Psoas muscle (tissue), 7 donors: ENCODE measurements at regions not wholly inside any gene's neighbourhood (a gene's known extent, or its start where the extent isn't known, plus 50 kb on each side); places are given as distances from the start of the nearest gene placed in this dataset.
"Not testable (repeated sequence)": the region's sequence is repeated elsewhere in the genome, so short reads cannot be mapped to it uniquely, and the experiment has no call there.

ENCODE experiments used
- ATAC-seq, 4 donors: fragments of 200-7000 bp; cut with Tn5 transposase; one replicate each; pipeline ENCODE4 v1.9.1; 2020; ENCODE audit warnings: moderate library complexity in 3 of 4, mild to moderate bottlenecking in 2 of 4
- DNase-seq, 2 donors: peaks; one replicate each; pipeline ENCODE4 v3.0.0-alpha.2; 2020
- H3K27ac ChIP-seq: fragments of 200-600 bp; one replicate; pipeline ENCODE4 v1.8.0; 2022
- H3K27me3 ChIP-seq, 3 donors: fragments of 200-600 bp in 1 of 3; one replicate each; pipeline versions ENCODE4 v1.6.1 to v1.8.0; 2013 to 2022; ENCODE audit warnings: low read length in 2 of 3, mild to moderate bottlenecking in 2 of 3, moderate library complexity in 1 of 3; ENCODE audit not compliant: insufficient read depth in 3 of 3
- H3K36me3 ChIP-seq, 2 donors: fragments of 200-600 bp in 1 of 2; one replicate each; pipeline versions ENCODE4 v1.6.1 to v1.8.0; 2013 to 2022; ENCODE audit warnings: low read depth in 1 of 2, mild to moderate bottlenecking in 1 of 2, moderate library complexity in 1 of 2; ENCODE audit not compliant: insufficient read depth in 1 of 2
- H3K4me1 ChIP-seq: fragments of 200-600 bp; one replicate; pipeline ENCODE4 v1.8.0; 2022
- H3K4me3 ChIP-seq: fragments of 200-600 bp; one replicate; pipeline ENCODE4 v1.8.0; 2022; ENCODE audit warnings: mild to moderate bottlenecking
- H3K9me3 ChIP-seq: fragments of 200-600 bp; one replicate; pipeline ENCODE4 v1.8.0; 2022
- CTCF ChIP-seq: fragments of 200-600 bp; IDR thresholded peaks from one replicate; pipeline ENCODE4 v1.8.0; 2022; ENCODE audit warnings: antibody characterized with exemption
- WGBS, 3 donors: extraction: QIAGEN DNeasy Blood & Tissue Kit; methylation state at CpG; one replicate each; pipeline versions ENCODE4 v1.1.6 to v1.1.7; 2013; 5-methylcytosine and 5-hydroxymethylcytosine counted together
- intact Hi-C, 2 donors: fragments of 100-400 bp; cut with DNase I; formaldehyde crosslinking; loops; one replicate each; pipeline versions ENCODE4 v1.11.0 to v1.14.2; 2022
- donor health status: healthy with polysubstance abuse.
- donor health status: DM: no; HTN: no; CAD: no; lungs with moderate emphysema.
- donor health status: Bipolar disorder and iron deficiency.
- donor health status: healthy.
- donor health status: DM: yes; HTN: yes; CAD: no.
- donor health status: DM: no; HTN: no; CAD: no.
- donor health status: DM: yes; HTN: yes; CAD: no.

GRCh38 chr10:44745920-44746319 lies 165.2 kb upstream of the TMEM72 start:
- H3K27me3 ChIP-seq = no peaks in the 10 kb centered on the region
- H3K4me1 ChIP-seq = no peaks in the 10 kb centered on the region
- TF ChIP-seq CTCF = no peak
- DNase-seq (no peak), ATAC-seq (no peak)
- no peaks in the 10 kb centered on the region for H3K36me3 ChIP-seq
- H3K27ac ChIP-seq = no peak overlapping the region
- H3K9me3 ChIP-seq = no peaks in the 10 kb centered on the region
- 49 to 55% (median 53%) methylated on average over 2 of the region's 2 CpGs for WGBS, 3 donors
- intact Hi-C loops = no loop called here
- no peak overlapping the region for H3K4me3 ChIP-seq

- ATAC-seq (no peak), DNase-seq (no peak)
- no peak for TF ChIP-seq CTCF
- WGBS, 3 donors = 87 to 90% (median 90%) methylated on average over 9 of the region's 9 CpGs
- intact Hi-C loops = no loop called here
- H3K9me3 ChIP-seq = no peaks in the 10 kb centered on the region
- H3K36me3 ChIP-seq = no peaks in the 10 kb centered on the region
- H3K4me3 ChIP-seq = no peak overlapping the region
- H3K4me1 ChIP-seq = no peaks in the 10 kb centered on the region
- no peak overlapping the region for H3K27ac ChIP-seq
- H3K27me3 ChIP-seq = no peaks in the 10 kb centered on the region
These were observed 163.5 kb upstream of the TMEM72 start for GRCh38 chr10:44747593-44748172.

GRCh38 chr10:44749151-44749550 lies 162.0 kb upstream of the TMEM72 start:
- no peak for DNase-seq
- Histone ChIP-seq H3K9me3 (no peaks in the 10 kb centered on the region), H3K36me3 (no peaks in the 10 kb centered on the region), H3K4me1 (no peaks in the 10 kb centered on the region), H3K4me3 (no peak overlapping the region), H3K27me3 (no peaks in the 10 kb centered on the region), H3K27ac (no peak overlapping the region)
- no peak for ATAC-seq
- intact Hi-C loops = no loop called here
- no peak for TF ChIP-seq CTCF
- WGBS, 3 donors = 82 to 92% (median 83%) methylated on average over 8 of the region's 8 CpGs

- Histone ChIP-seq H3K4me3 (no peak overlapping the region), H3K36me3 (no peaks in the 10 kb centered on the region), H3K4me1 (no peaks in the 10 kb centered on the region), H3K9me3 (no peaks in the 10 kb centered on the region), H3K27me3 (no peaks in the 10 kb centered on the region), H3K27ac (no peak overlapping the region)
- TF ChIP-seq CTCF = no peak
- 63 to 67% (median 63%) methylated on average over 4 of the region's 4 CpGs for WGBS, 3 donors
- DNase-seq (no peak), ATAC-seq (no peak)
- intact Hi-C loops = no loop called here
These were observed 158.4 kb upstream of the TMEM72 start for GRCh38 chr10:44752451-44753441.

- H3K4me1 ChIP-seq, H3K9me3 ChIP-seq, ATAC-seq, intact Hi-C loops, H3K27ac ChIP-seq, H3K27me3 ChIP-seq, DNase-seq, H3K36me3 ChIP-seq, H3K4me3 ChIP-seq: not testable (repeated sequence)
- WGBS, 3 donors = 95 to 100% (median 98%) methylated on average over 2 of the region's 2 CpGs
These were observed 156.8 kb upstream of the TMEM72 start for GRCh38 chr10:44754355-44754754.
